HCT116 (cell line): ENCODE measurements at regions not wholly inside any gene's neighbourhood (a gene's known extent, or its start where the extent isn't known, plus 50 kb on each side); places are given as distances from the start of the nearest gene placed in this dataset.

Experiments
- ATAC-seq: fragments of 200-7000 bp; cut with Tn5 transposase; 2 replicates; pipeline ENCODE4 v1.9.1; 2020; ENCODE audit warnings: mild to moderate bottlenecking, moderate library complexity
- BruUV-seq: library from RNA; stranded (reverse); fragments of 400-500 nt; replicated peaks from 2 replicates; lab custom pipeline; 2021; lab: Mats Ljungman, UMichigan
- CTCF ChIA-PET: fragments of 300-600 bp; sonication (Branson Sonifier 250); formaldehyde crosslinking; loops from one replicate; lab custom pipeline; 2021; ENCODE audit warnings: antibody characterized with exemption; lab: Charles Lee
- POLR2A ChIA-PET: fragments of 300-600, 350-600 bp; sonication (Branson Sonifier 250); formaldehyde crosslinking; loops from one replicate; lab custom pipeline; 2021; ENCODE audit warnings: antibody characterized with exemption; lab: Charles Lee
- RAD21 ChIA-PET, 2 experiments: fragments of 300-600 bp; sonication (Branson Sonifier 250); formaldehyde crosslinking; loops; one replicate each; lab custom pipeline; 2023; ENCODE audit warnings: low total read pairs in 2 of 2; ENCODE audit not compliant: uncharacterized antibody in 2 of 2, unreplicated experiment in 2 of 2, low non-redundant PET in 1 of 2; lab: Charles Lee
- DNase-seq: peaks from one replicate; pipeline ENCODE4 v3.0.0-alpha.2; 2010; ENCODE audit warnings: low read depth, low spot score
- H2AFZ ChIP-seq: fragments of 200-600 bp; shearing (Covaris generic), sonication (generic); 2 replicates; pipeline ENCODE4 v1.6.1; 2017; ENCODE audit warnings: low read depth, mixed run types, mixed read lengths, antibody characterized with exemption, low read length; ENCODE audit not compliant: poor library complexity, severe bottlenecking
- H3K27ac ChIP-seq: 2 replicates; pipeline ENCODE4 v1.5.1; 2012; ENCODE audit warnings: low read depth, low read length
- H3K27me3 ChIP-seq: fragments of 200-600 bp; sonication (generic); 2 replicates; pipeline ENCODE4 v1.6.1; 2016; ENCODE audit warnings: mixed run types, low read length, mixed read lengths; ENCODE audit not compliant: insufficient read depth
- H3K36me3 ChIP-seq, 2 experiments: fragments of 200-500 bp in 1 of 2; fragments of 200-600 bp in 1 of 2; sonication (Bioruptor generic) in 1 of 2; sonication (generic) in 1 of 2; 2 replicates each; pipeline versions ENCODE4 v1.5.1 to v1.6.1; 2014 to 2016; ENCODE audit warnings: low read length in 2 of 2, inconsistent platforms in 1 of 2, mixed read lengths in 1 of 2, mixed run types in 1 of 2; ENCODE audit not compliant: insufficient read depth in 2 of 2, control insufficient read depth in 1 of 2
- H3K4me1 ChIP-seq, 2 experiments: fragments of 200-600 bp in 1 of 2; sonication (generic) in 1 of 2; 2 replicates each; pipeline versions ENCODE4 v1.5.1 to v1.6.1; 2012 to 2017; ENCODE audit warnings: low read length in 2 of 2, inconsistent platforms in 1 of 2, mild to moderate bottlenecking in 1 of 2, mixed read lengths in 1 of 2, mixed run types in 1 of 2, moderate library complexity in 1 of 2; ENCODE audit not compliant: insufficient read depth in 2 of 2, control insufficient read depth in 1 of 2
- H3K4me2 ChIP-seq: fragments of 200-600 bp; sonication (generic); 2 replicates; pipeline ENCODE4 v1.6.1; 2017; ENCODE audit warnings: mixed run types, low read length, mixed read lengths
- H3K4me3 ChIP-seq, 2 experiments: fragments of 200-600 bp in 1 of 2; sonication (generic) in 1 of 2; replicated peaks in 1 of 2; 2 replicates each; pipeline ENCODE4 v1.5.1; 2011 to 2016; ENCODE audit warnings: low read length in 2 of 2, control low read depth in 1 of 2, low read depth in 1 of 2, mild to moderate bottlenecking in 1 of 2, mixed read lengths in 1 of 2, mixed run types in 1 of 2
- H3K79me2 ChIP-seq: fragments of 200-600 bp; sonication (generic); 2 replicates; pipeline ENCODE4 v1.6.1; 2017; ENCODE audit warnings: mild to moderate bottlenecking, mixed run types, low read length, moderate library complexity, mixed read lengths; ENCODE audit not compliant: insufficient read depth
- H3K9ac ChIP-seq: fragments of 200-600 bp; sonication (generic); 2 replicates; pipeline ENCODE4 v1.6.1; 2016; ENCODE audit warnings: low read length, mixed read lengths
- H3K9me2 ChIP-seq: fragments of 200-600 bp; sonication (generic), shearing (Covaris generic); 2 replicates; pipeline ENCODE4 v1.6.1; 2017; ENCODE audit warnings: mixed run types, mild to moderate bottlenecking, moderate library complexity; ENCODE audit not compliant: insufficient read depth
- H3K9me3 ChIP-seq, 2 experiments: fragments of 200-500 bp in 1 of 2; fragments of 200-600 bp in 1 of 2; sonication (Bioruptor generic) in 1 of 2; sonication (generic) in 1 of 2; 2 replicates each; pipeline ENCODE4 v1.6.1; 2014 to 2017; ENCODE audit warnings: low read length in 2 of 2, mixed read lengths in 2 of 2, inconsistent platforms in 1 of 2, low read depth in 1 of 2, mild to moderate bottlenecking in 1 of 2, mixed run types in 1 of 2, moderate library complexity in 1 of 2; ENCODE audit not compliant: control insufficient read depth in 1 of 2, insufficient read depth in 1 of 2
- H4K20me1 ChIP-seq: fragments of 200-600 bp; sonication (generic), shearing (Covaris generic); 2 replicates; pipeline ENCODE4 v1.6.1; 2017; ENCODE audit warnings: mixed run types, mild to moderate bottlenecking, moderate library complexity; ENCODE audit not compliant: insufficient read depth
- CEBPB ChIP-seq: IDR thresholded peaks from 2 replicates; pipeline ENCODE4 v1.6.1; 2012; ENCODE audit warnings: low read depth
- EZH2 ChIP-seq: fragments of 200-600 bp; sonication (generic); IDR thresholded peaks from 2 replicates; pipeline ENCODE4 v1.6.1; 2017; ENCODE audit warnings: antibody characterized with exemption, mixed run types
- EZH2phosphoT487 ChIP-seq: fragments of 200-600 bp; IDR thresholded peaks from 2 replicates; pipeline ENCODE4 v1.6.1; 2018; ENCODE audit warnings: antibody characterized with exemption, borderline replicate concordance
- FOSL1 ChIP-seq: IDR thresholded peaks from 2 replicates; pipeline ENCODE4 v1.6.1; 2012; ENCODE audit warnings: low read depth
- intact Hi-C: fragments of 100-400 bp; cut with micrococcal nuclease; formaldehyde crosslinking; loops from 2 replicates; pipeline ENCODE4 v1.10.0; 2022
- TF ChIP-seq, protein P1 (sequence below): IDR thresholded peaks from 2 replicates; pipeline ENCODE4 v1.6.1; 2012

DNA sequence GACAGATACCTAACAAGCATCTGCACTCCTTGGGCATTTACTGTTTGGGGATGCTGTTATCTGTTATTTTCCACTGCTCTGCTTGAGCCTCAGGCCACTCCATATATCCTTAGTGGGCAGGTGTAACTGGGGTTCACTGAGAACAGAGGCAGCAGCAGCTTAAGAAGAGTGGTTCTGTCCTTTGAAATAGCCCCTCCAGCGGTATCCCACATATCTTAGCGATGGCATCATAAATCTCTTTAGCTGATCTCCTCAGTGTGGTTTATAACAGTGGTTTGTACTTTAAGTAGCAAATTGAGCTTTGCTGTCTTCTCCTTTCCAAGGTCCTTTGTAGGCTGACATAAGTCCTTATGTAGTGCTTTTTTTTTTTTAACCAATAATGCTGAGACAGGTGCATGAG lies 79.7 kb upstream of the RPRM start:
- ChIA-PET RAD21 (no interaction called here), CTCF (no interaction called here), POLR2A (no interaction called here)
- Histone ChIP-seq H3K27ac (no peak overlapping the region), H3K9ac (no peak overlapping the region), H3K36me3 (no peaks in the 10 kb centered on the region), H4K20me1 (no peaks in the 10 kb centered on the region), H3K4me1 (no peaks in the 10 kb centered on the region), H3K4me3 (no peak overlapping the region), H3K4me2 (no peak overlapping the region), H2AFZ (no peak overlapping the region), H3K79me2 (no peaks in the 10 kb centered on the region), H3K27me3 (no peaks in the 10 kb centered on the region), H3K9me2 (no peaks in the 10 kb centered on the region), H3K9me3 (no peaks in the 10 kb centered on the region)
- ATAC-seq = no peak
- no TSS peak for BruUV-seq
- intact Hi-C loops = no loop called here
- TF ChIP-seq EZH2 = no peak
- TF ChIP-seq FOSL1 = no peak
- TF ChIP-seq EZH2phosphoT487 = no peak
- DNase-seq = no peak

DNA sequence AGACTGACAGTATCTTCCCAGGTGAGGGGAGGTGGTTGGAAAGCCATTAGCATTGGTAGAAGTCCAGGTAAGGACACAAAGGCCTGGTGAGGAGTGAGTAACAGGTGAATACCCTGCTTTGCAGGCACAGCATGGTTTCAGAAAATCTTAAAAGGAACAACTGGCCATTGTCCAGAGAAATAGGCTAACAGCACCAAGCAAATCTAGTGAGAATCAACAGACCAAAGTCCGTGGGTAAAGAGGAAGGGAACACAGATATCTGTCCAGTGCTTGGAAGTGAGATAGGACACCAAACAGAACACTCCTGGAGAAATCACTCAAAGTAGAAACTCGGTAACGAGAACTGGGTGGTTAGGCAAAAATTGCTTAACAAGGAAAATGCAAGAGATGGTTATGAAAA lies 88.8 kb upstream of the RPRM start:
- no TSS peak for BruUV-seq
- no peak for DNase-seq
- ChIA-PET CTCF (no interaction called here), POLR2A (no interaction called here), RAD21 (no interaction called here)
- Histone ChIP-seq H3K4me3 (no peak overlapping the region), H2AFZ (no peak overlapping the region), H3K4me1 (no peaks in the 10 kb centered on the region), H3K4me2 (no peak overlapping the region), H4K20me1 (no peaks in the 10 kb centered on the region), H3K79me2 (no peaks in the 10 kb centered on the region), H3K9me3 (no peaks in the 10 kb centered on the region), H3K27ac (no peak overlapping the region), H3K27me3 (no peaks in the 10 kb centered on the region), H3K36me3 (no peaks in the 10 kb centered on the region), H3K9me2 (no peaks in the 10 kb centered on the region), H3K9ac (no peak overlapping the region)
- TF ChIP-seq, protein P1, sequence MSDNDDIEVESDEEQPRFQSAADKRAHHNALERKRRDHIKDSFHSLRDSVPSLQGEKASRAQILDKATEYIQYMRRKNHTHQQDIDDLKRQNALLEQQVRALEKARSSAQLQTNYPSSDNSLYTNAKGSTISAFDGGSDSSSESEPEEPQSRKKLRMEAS = no peak
- no peak for TF ChIP-seq CEBPB
- no peak for ATAC-seq
- intact Hi-C loops = no loop called here
